ENCODE measurements at regions not wholly inside any gene's neighbourhood (a gene's known extent, or its start where the extent isn't known, plus 50 kb on each side); places are given as distances from the start of the nearest gene placed in this dataset.

DNA sequence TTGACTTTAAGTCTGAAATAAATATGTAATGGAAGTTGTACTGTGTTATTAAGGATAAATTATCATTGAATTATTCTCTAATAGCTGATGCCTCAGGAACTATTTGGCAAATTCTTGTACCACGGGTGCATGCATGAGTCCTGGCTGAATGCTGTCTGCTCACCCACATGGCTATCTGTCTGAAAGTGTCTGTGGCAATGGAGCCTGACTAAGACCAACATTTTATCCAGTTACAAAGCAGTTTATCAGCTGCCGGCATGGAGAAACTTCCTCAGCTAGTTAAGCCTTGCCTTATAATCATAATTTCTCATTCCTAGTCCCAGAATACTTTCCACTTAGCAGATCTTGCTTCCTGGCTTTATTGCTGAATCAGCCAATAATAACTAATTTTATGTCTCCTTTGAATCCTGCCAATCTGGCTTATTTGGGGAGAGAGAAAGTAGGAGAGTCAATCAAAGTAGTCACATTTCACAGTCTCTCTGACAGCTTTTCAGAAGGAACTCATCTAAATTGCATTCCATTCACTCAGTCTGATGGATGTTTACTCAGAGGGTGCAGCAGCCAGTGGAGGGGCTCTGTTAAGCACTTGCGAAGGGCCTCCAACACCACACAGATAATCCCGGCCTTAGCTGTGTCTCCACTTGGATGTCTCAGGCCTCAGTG lies 280.6 kb upstream of the CLEC14A start:
- no peak for DNase-seq (ENCODE audit: low read depth)
- no peak overlapping the region for H3K4me3 ChIP-seq (ENCODE audit: low read depth, low read length)
- TF ChIP-seq, protein P1, sequence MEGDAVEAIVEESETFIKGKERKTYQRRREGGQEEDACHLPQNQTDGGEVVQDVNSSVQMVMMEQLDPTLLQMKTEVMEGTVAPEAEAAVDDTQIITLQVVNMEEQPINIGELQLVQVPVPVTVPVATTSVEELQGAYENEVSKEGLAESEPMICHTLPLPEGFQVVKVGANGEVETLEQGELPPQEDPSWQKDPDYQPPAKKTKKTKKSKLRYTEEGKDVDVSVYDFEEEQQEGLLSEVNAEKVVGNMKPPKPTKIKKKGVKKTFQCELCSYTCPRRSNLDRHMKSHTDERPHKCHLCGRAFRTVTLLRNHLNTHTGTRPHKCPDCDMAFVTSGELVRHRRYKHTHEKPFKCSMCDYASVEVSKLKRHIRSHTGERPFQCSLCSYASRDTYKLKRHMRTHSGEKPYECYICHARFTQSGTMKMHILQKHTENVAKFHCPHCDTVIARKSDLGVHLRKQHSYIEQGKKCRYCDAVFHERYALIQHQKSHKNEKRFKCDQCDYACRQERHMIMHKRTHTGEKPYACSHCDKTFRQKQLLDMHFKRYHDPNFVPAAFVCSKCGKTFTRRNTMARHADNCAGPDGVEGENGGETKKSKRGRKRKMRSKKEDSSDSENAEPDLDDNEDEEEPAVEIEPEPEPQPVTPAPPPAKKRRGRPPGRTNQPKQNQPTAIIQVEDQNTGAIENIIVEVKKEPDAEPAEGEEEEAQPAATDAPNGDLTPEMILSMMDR (conservative IDR thresholded peaks at IDR 0.05; ENCODE audit: low read depth, low read length) = no peak

DNA sequence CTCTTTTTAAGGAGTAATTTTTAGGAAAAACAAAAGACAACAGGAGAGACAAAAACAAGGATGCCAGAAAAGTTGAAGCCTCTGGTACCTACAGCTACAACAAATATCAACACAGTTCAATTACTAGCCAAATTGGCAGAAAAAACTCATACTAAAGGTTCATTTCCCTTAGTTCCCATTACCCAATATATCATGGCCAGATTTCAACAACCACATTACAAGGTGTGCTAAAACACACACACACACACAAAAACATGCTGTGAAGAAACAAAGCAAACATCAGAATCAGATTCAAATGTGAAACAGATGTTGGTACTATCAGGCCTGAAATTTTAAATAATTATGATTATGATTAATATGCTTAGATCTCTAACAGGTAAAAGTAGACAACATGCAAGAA lies 272.7 kb upstream of the CLEC14A start:
- no peak for DNase-seq (ENCODE audit: low read depth)
- H3K4me3 ChIP-seq (ENCODE audit: low read depth, low read length) = no peak overlapping the region
- TF ChIP-seq, protein P1 (conservative IDR thresholded peaks at IDR 0.05; ENCODE audit: low read depth, low read length) = no peak

DNA sequence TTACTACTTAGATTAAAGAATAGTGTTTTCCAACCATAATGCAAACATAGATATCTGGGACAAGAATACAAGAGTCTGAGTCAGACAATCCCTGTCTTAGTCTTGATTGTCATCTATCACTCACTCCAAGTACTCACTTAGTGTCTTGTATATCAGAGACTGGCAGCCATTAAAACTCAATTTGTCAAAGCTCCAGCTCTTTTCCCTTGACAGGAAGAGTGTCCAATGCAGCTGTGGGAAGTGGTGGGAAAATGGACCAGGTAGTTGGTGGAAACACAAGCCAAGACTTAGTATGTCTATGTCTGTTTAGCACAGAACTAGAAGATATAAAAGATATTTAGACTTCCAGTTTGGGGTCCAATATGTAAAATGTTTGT lies 271.6 kb upstream of the CLEC14A start:
- DNase-seq (ENCODE audit: low read depth) = no peak
- TF ChIP-seq, protein P1 (conservative IDR thresholded peaks at IDR 0.05; ENCODE audit: low read depth, low read length) = no peak
- no peak overlapping the region for H3K4me3 ChIP-seq (ENCODE audit: low read depth, low read length)

DNA sequence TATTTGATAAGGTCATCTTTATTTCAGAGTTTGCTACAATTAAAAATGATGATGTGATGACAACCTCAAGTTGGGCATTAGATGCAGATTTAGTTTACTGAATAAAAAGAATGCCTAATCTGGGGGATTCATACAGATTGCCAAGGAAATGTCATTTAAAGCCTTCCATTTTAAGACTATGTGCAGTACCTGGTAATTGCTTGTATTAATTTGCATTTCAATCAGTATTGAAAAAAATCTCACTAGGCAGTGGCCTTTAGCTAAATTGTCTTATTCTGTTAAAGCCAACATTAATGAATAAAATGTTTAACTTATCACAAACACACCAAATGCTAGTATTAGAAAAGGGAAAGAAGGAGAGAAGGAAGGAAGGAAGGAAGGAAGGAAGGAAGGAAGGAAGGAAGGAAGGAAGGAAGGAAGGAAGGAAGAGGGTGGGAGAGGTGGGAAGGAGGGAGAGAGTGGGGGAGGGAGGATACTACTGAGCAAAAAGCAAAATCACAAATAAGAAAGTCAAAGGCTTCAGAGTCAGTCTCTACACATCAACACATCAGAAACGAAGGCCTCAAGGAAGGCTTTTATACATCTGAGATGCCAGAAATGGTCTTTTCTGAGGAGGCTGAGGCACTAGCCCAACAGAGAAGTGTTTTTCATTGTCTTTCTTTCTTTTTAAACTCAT lies 271.1 kb upstream of the CLEC14A start:
- no peak overlapping the region for H3K4me3 ChIP-seq (ENCODE audit: low read depth, low read length)
- no peak for DNase-seq (ENCODE audit: low read depth)
- TF ChIP-seq, protein P1 (conservative IDR thresholded peaks at IDR 0.05; ENCODE audit: low read depth, low read length) = no peak

DNA sequence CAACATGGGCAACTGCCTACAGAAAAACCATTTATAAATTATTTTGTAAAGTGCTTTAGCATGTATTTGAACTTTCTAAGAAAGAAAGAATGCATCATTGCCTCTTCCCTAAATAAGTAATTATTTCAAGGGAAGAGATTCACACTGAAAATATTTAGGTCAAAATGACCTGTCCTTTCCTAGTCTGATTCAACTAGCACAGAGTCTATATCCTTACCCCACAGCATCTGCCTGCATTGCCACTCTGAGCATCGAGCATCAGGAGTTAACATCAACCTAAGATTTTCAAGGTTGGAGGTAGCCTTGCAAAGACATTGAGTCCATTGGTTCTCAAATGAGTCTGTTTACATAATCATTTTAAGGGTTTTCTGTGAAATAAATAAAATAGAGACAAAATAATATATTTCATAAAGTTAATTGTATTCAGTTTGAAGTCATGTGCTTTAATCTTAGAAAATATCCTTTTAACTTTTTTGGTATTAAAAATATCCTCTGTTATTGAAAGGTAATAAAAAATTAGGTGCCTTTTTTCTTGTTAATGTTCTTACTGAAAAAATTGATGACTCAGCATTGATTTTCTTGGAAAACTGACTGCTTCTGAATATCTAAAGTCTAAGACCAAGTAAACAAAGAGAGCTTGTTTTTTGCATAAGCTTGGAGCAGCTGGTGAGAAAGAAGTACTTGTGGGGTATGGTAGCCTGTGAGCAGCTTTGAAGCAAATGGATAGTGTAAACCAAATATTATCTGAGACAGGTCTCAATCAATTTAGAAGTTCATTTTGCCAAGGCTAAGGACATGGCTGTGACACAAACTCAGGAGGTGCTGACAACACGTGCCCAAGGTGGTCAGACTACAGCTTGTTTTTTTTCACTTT lies 269.0 kb upstream of the CLEC14A start:
- no peak for DNase-seq (ENCODE audit: low read depth)
- TF ChIP-seq, protein P1 (conservative IDR thresholded peaks at IDR 0.05; ENCODE audit: low read depth, low read length) = no peak
- H3K4me3 ChIP-seq (ENCODE audit: low read depth, low read length) = no peak overlapping the region

DNA sequence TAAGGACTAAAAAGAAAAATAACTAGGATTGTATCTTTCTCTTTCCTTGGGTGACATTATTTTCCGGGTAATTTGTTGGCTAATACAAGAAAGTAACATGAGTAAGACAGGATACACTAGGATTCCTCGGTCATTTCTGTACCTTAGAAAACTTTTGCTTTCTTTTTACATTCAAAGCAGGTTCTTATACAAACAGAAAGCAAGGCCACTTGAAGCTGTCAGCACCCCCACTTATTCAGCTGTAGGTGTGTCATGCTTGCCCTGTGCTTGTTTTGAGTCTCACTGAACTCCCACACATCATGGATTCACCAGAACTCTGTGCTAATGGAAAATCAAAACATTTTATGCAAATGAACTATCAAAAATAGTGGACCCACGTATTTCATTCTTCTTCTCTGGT lies 266.8 kb upstream of the CLEC14A start:
- DNase-seq (ENCODE audit: low read depth) = no peak
- H3K4me3 ChIP-seq (ENCODE audit: low read depth, low read length) = no peak overlapping the region
- TF ChIP-seq, protein P1 (conservative IDR thresholded peaks at IDR 0.05; ENCODE audit: low read depth, low read length) = no peak

Measured in epithelial cell of proximal tubule (primary cell).